Neuronal stem cell (in vitro differentiated cells): ENCODE measurements at regions not wholly inside any gene's neighbourhood (a gene's known extent, or its start where the extent isn't known, plus 50 kb on each side); places are given as distances from the start of the nearest gene placed in this dataset.
A peak's percentile ranks its signal among the peaks of the same experiment; 100 is the strongest.
"Not testable (repeated sequence)": the region's sequence is repeated elsewhere in the genome, so short reads cannot be mapped to it uniquely, and the experiment has no call there.

Experiments
- DNase-seq: peaks from one replicate; pipeline ENCODE4 v3.0.0-alpha.2; 2013; ENCODE audit warnings: low spot score
- H2AFZ ChIP-seq: one replicate; pipeline ENCODE4 v1.6.1; 2013; ENCODE audit warnings: mild to moderate bottlenecking, low read length, inconsistent platforms
- H2AK5ac ChIP-seq: 2 replicates; pipeline ENCODE4 v1.6.1; 2013; ENCODE audit warnings: low read depth, mild to moderate bottlenecking, inconsistent platforms, low read length, moderate library complexity, mixed read lengths
- H2BK120ac ChIP-seq: 2 replicates; pipeline ENCODE4 v1.6.1; 2013; ENCODE audit warnings: low read depth, mild to moderate bottlenecking, inconsistent platforms, low read length, moderate library complexity, mixed read lengths
- H2BK12ac ChIP-seq: one replicate; pipeline ENCODE4 v1.6.1; 2013; ENCODE audit warnings: low read length, inconsistent platforms
- H2BK15ac ChIP-seq: 2 replicates; pipeline ENCODE4 v1.6.1; 2013; ENCODE audit warnings: mild to moderate bottlenecking, low read length, inconsistent platforms, mixed read lengths
- H2BK5ac ChIP-seq: one replicate; pipeline ENCODE4 v1.6.1; 2013; ENCODE audit warnings: inconsistent platforms, mild to moderate bottlenecking, low read length, moderate library complexity
- H3K14ac ChIP-seq: one replicate; pipeline ENCODE4 v1.6.1; 2013; ENCODE audit warnings: low read length, inconsistent platforms
- H3K18ac ChIP-seq: 2 replicates; pipeline ENCODE4 v1.6.1; 2013; ENCODE audit warnings: low read length, inconsistent platforms
- H3K23ac ChIP-seq: 2 replicates; pipeline ENCODE4 v1.6.1; 2013; ENCODE audit warnings: low read depth, mild to moderate bottlenecking, mixed read lengths, low read length, inconsistent platforms; ENCODE audit not compliant: poor library complexity
- H3K27ac ChIP-seq: replicated peaks from 3 replicates; pipeline ENCODE4 v1.5.1; 2013; ENCODE audit warnings: low read length, inconsistent platforms
- H3K27me3 ChIP-seq, 3 experiments: 2 replicates each; pipeline ENCODE4 v1.6.1; 2013; ENCODE audit warnings: low read length in 3 of 3, mild to moderate bottlenecking in 2 of 3, inconsistent platforms in 1 of 3, low read depth in 1 of 3, mixed read lengths in 1 of 3, moderate library complexity in 1 of 3; ENCODE audit not compliant: control insufficient read depth in 3 of 3, insufficient read depth in 3 of 3
- H3K36me3 ChIP-seq, 2 donors: replicated peaks in 1 of 2; 2 replicates each; pipeline ENCODE4 v1.6.1; 2013; ENCODE audit warnings: low read length in 2 of 2; ENCODE audit not compliant: control insufficient read depth in 2 of 2, insufficient read depth in 2 of 2
- H3K4ac ChIP-seq: 2 replicates; pipeline ENCODE4 v1.6.1; 2013; ENCODE audit warnings: inconsistent platforms, mild to moderate bottlenecking, low read length, moderate library complexity
- H3K4me1 ChIP-seq, 2 donors: 1 replicate in 1 of 2; 2 replicates in 1 of 2; pipeline ENCODE4 v1.6.1; 2013; ENCODE audit warnings: low read length in 2 of 2, low read depth in 1 of 2; ENCODE audit not compliant: control insufficient read depth in 2 of 2, insufficient read depth in 1 of 2
- H3K4me2 ChIP-seq: one replicate; pipeline ENCODE4 v1.6.1; 2013; ENCODE audit warnings: mild to moderate bottlenecking, low read length, inconsistent platforms; ENCODE audit not compliant: insufficient read depth, poor library complexity, severe bottlenecking
- H3K4me3 ChIP-seq, 2 donors: 2 replicates each; pipeline ENCODE4 v1.5.1; 2013; ENCODE audit warnings: low read length in 2 of 2, mild to moderate bottlenecking in 2 of 2, inconsistent platforms in 1 of 2, moderate library complexity in 1 of 2
- H3K79me1 ChIP-seq: one replicate; pipeline ENCODE4 v1.6.1; 2013; ENCODE audit warnings: low read depth, mild to moderate bottlenecking, inconsistent platforms, low read length, moderate library complexity
- H3K9ac ChIP-seq: one replicate; pipeline ENCODE4 v1.6.1; 2013; ENCODE audit warnings: mild to moderate bottlenecking, low read depth, low read length, inconsistent platforms; ENCODE audit not compliant: poor library complexity
- H3K9me3 ChIP-seq, 2 donors: replicated peaks in 1 of 2; 2 replicates each; pipeline versions ENCODE3 to v1.6.1; 2013; ENCODE audit warnings: low read length in 2 of 2, mild to moderate bottlenecking in 2 of 2, inconsistent platforms in 1 of 2, low read depth in 1 of 2, mixed read lengths in 1 of 2, moderate library complexity in 1 of 2; ENCODE audit not compliant: control insufficient read depth in 2 of 2, insufficient read depth in 1 of 2
- H4K8ac ChIP-seq: one replicate; pipeline ENCODE4 v1.6.1; 2013; ENCODE audit warnings: low read depth, mild to moderate bottlenecking, inconsistent platforms, low read length, moderate library complexity
- H4K91ac ChIP-seq: one replicate; pipeline ENCODE4 v1.6.1; 2013; ENCODE audit warnings: low read length, low read depth, mild to moderate bottlenecking, inconsistent platforms; ENCODE audit not compliant: poor library complexity
- WGBS, 2 donors: extraction: QIAGEN DNeasy Blood & Tissue Kit; methylation state at CpG; one replicate each; pipeline ENCODE4 v1.1.7; 2013; ENCODE audit warnings: missing lambda C conversion rate in 2 of 2, mixed read lengths in 1 of 2; ENCODE audit not compliant: insufficient read length in 2 of 2, insufficient replicate concordance in 1 of 2; ENCODE audit errors: extremely low coverage in 2 of 2; 5-methylcytosine and 5-hydroxymethylcytosine counted together

- no peak overlapping the region for H4K8ac ChIP-seq
- DNase-seq, result no peak
Measured at GRCh38 chr10:55943403-55943802, 417.7 kb downstream of the ZWINT start.

GRCh38 chr10:55929291-55929690, 431.8 kb downstream of the ZWINT start:
- Histone ChIP-seq H2BK5ac (no peak overlapping the region), H2BK15ac (no peak overlapping the region), H3K23ac (no peak overlapping the region), H4K91ac (no peak overlapping the region), H3K4me3 (no peak overlapping the region), H3K9ac (no peak overlapping the region), H2BK12ac (no peak overlapping the region), H2AK5ac (no peak overlapping the region), H3K27ac (no peak overlapping the region), H3K9me3 (no peaks in the 10 kb centered on the region), H3K4me1 (no peaks in the 10 kb centered on the region), H3K18ac (no peak overlapping the region), H3K79me1 (no peaks in the 10 kb centered on the region), H3K36me3 (no peaks in the 10 kb centered on the region), H3K4ac (no peak overlapping the region), H2BK120ac (no peak overlapping the region), H2AFZ (no peak overlapping the region), H4K8ac (no peak overlapping the region), H3K4me2 (no peak overlapping the region), H3K14ac (no peak overlapping the region), H3K27me3 (no peaks in the 10 kb centered on the region)
- WGBS, 2 donors, result no CpG with 5 or more reads among the region's 1 CpG
- DNase-seq, result no peak

More at GRCh38 chr10:55943403-55943802, 417.7 kb downstream of the ZWINT start:
- Histone ChIP-seq H3K79me1 (no peaks in the 10 kb centered on the region), H2BK5ac (no peak overlapping the region), H4K91ac (no peak overlapping the region), H3K27me3 (no peaks in the 10 kb centered on the region), H2AFZ (no peak overlapping the region), H2BK120ac (no peak overlapping the region), H3K14ac (no peak overlapping the region), H3K23ac (no peak overlapping the region), H3K18ac (no peak overlapping the region), H3K4me2 (no peak overlapping the region), H3K4ac (no peak overlapping the region), H3K9me3 (peaks cover 2% of the 10 kb centered on the region in 2 donors), H2BK15ac (no peak overlapping the region), H3K9ac (no peak overlapping the region), H3K4me1 (peaks cover 0 to 5% of the 10 kb centered on the region in 2 donors), H3K4me3 (no peak overlapping the region), H3K27ac (no peak overlapping the region), H2BK12ac (no peak overlapping the region), H3K36me3 (no peaks in the 10 kb centered on the region), H2AK5ac (no peak overlapping the region)
- whole genome bisulfite sequencing, 2 donors, result no CpG with 5 or more reads among the region's 3 CpGs

- not testable (repeated sequence) for H3K4ac ChIP-seq, H3K36me3 ChIP-seq, H3K18ac ChIP-seq, H3K4me1 ChIP-seq, H2BK12ac ChIP-seq, H2AK5ac ChIP-seq, H3K9me3 ChIP-seq, H3K14ac ChIP-seq, H2BK120ac ChIP-seq, H4K8ac ChIP-seq, H3K27me3 ChIP-seq, H3K27ac ChIP-seq, H2BK15ac ChIP-seq, H3K79me1 ChIP-seq, DNase-seq, H4K91ac ChIP-seq, H3K23ac ChIP-seq, H3K9ac ChIP-seq, H2BK5ac ChIP-seq
- Histone ChIP-seq H3K4me3 (peak overlapping the region; percentile 22 to 67), H2AFZ (peak overlapping the region; percentile 56), H3K4me2 (peak overlapping the region; percentile 18)
- WGBS, 2 donors, result no CpG with 5 or more reads among the region's 25 CpGs
Measured at GRCh38 chr10:55899472-55900147, 461.4 kb downstream of the ZWINT start.

DNA sequence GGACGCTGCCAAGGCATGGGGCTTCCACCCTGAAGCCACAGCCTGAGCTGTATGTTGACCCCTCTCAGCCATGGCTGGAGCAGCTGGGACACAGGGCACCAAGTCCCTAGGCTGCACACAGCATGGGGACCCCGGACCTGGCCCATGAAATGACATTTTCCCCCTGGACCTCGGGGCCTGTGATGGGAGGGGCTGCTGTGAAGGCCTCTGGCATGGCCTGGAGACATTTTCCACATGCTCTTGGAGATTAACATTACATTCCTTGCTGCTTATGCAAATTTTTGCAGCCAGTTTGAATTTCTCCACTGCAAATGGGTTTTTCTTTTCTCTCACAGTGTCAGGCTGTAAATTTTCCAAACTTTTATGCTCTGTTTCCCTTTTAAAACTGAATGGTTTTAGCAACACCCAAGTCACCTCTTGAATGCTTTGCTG, 463.6 kb downstream of the ZWINT start:
- Histone ChIP-seq H3K4me3 (no peak overlapping the region), H3K14ac (no peak overlapping the region), H2BK120ac (no peak overlapping the region), H4K91ac (no peak overlapping the region), H3K4me1 (no peaks in the 10 kb centered on the region), H3K79me1 (no peaks in the 10 kb centered on the region), H2BK12ac (no peak overlapping the region), H3K4me2 (no peak overlapping the region), H2AK5ac (no peak overlapping the region), H3K23ac (no peak overlapping the region), H3K9me3 (no peaks in the 10 kb centered on the region), H4K8ac (no peak overlapping the region), H2AFZ (no peak overlapping the region), H3K36me3 (no peaks in the 10 kb centered on the region), H2BK5ac (no peak overlapping the region), H3K4ac (no peak overlapping the region), H3K9ac (no peak overlapping the region), H3K18ac (peak overlapping the region; percentile 85), H2BK15ac (no peak overlapping the region), H3K27ac (no peak overlapping the region), H3K27me3 (no peaks in the 10 kb centered on the region)
- no peak for DNase-seq
- no CpG with 5 or more reads among the region's 3 CpGs for WGBS, 2 donors
